IMR-90 (cell line): ENCODE measurements at regions not wholly inside any gene's neighbourhood (a gene's known extent, or its start where the extent isn't known, plus 50 kb on each side); places are given as distances from the start of the nearest gene placed in this dataset.

ENCODE experiments used
- ATAC-seq: fragments of 200-7000 bp; cut with Tn5 transposase; 2 replicates; pipeline ENCODE4 v1.9.1; 2020; ENCODE audit warnings: low read depth, mild to moderate bottlenecking, moderate library complexity
- BruUV-seq: library from RNA; stranded (reverse); fragments of 400-500 nt; replicated peaks from 2 replicates; lab custom pipeline; 2021; lab: Mats Ljungman, UMichigan
- CTCF ChIA-PET: fragments of 300-600 bp; formaldehyde crosslinking; extraction: SDS; loops from one replicate; lab custom pipeline; 2021; ENCODE audit warnings: antibody characterized with exemption; lab: Yijun Ruan, JAX
- POLR2A ChIA-PET: fragments of 300-600 bp; sonication (Branson Sonifier 250); formaldehyde crosslinking; loops from one replicate; lab custom pipeline; 2022; ENCODE audit warnings: antibody characterized with exemption; ENCODE audit not compliant: unreplicated experiment; lab: Charles Lee
- DNase-seq: peaks from one replicate; pipeline ENCODE4 v3.0.0; 2013
- H2AFZ ChIP-seq: replicated peaks from 2 replicates; pipeline ENCODE3; 2013; ENCODE audit warnings: low read length, mild to moderate bottlenecking; ENCODE audit not compliant: poor library complexity
- H2AK5ac ChIP-seq: 2 replicates; pipeline ENCODE4 v1.6.1; 2013; ENCODE audit warnings: low read depth, low read length, inconsistent platforms
- H2AK9ac ChIP-seq: replicated peaks from 2 replicates; pipeline ENCODE3; 2013; ENCODE audit warnings: mild to moderate bottlenecking, low read depth, low read length, moderate library complexity; ENCODE audit not compliant: poor library complexity
- H2BK120ac ChIP-seq: 2 replicates; pipeline ENCODE4 v1.6.1; 2013; ENCODE audit warnings: low read depth, low read length, inconsistent platforms
- H2BK15ac ChIP-seq: 3 replicates; pipeline ENCODE4 v1.6.1; 2013; ENCODE audit warnings: low read depth, low read length, inconsistent platforms
- H2BK20ac ChIP-seq: 2 replicates; pipeline ENCODE4 v1.6.1; 2013; ENCODE audit warnings: low read depth, mild to moderate bottlenecking, inconsistent platforms, low read length, moderate library complexity
- H2BK5ac ChIP-seq: 2 replicates; pipeline ENCODE4 v1.6.1; 2013; ENCODE audit warnings: mild to moderate bottlenecking, low read depth, low read length, inconsistent platforms; ENCODE audit not compliant: poor library complexity, severe bottlenecking
- H3K14ac ChIP-seq: replicated peaks from 2 replicates; pipeline ENCODE4 v1.6.1; 2013; ENCODE audit warnings: low read depth, low read length, inconsistent platforms
- H3K18ac ChIP-seq: 2 replicates; pipeline ENCODE4 v1.6.1; 2013; ENCODE audit warnings: low read depth, low read length, control low read depth
- H3K23ac ChIP-seq: 2 replicates; pipeline ENCODE4 v1.6.1; 2013; ENCODE audit warnings: low read depth, low read length, inconsistent platforms
- H3K27ac ChIP-seq: 2 replicates; pipeline ENCODE4 v1.5.1; 2013; ENCODE audit warnings: mild to moderate bottlenecking, control low read depth, low read length; ENCODE audit not compliant: insufficient read depth
- H3K27me3 ChIP-seq: 2 replicates; pipeline ENCODE4 v1.6.1; 2013; ENCODE audit warnings: low read length; ENCODE audit not compliant: control insufficient read depth, insufficient read depth
- H3K36me3 ChIP-seq: 2 replicates; pipeline ENCODE4 v1.6.1; 2013; ENCODE audit warnings: low read length, mixed read lengths; ENCODE audit not compliant: control insufficient read depth, insufficient read depth
- H3K4ac ChIP-seq: 2 replicates; pipeline ENCODE4 v1.6.1; 2013; ENCODE audit warnings: low read depth, low read length, inconsistent platforms
- H3K4me1 ChIP-seq: 2 replicates; pipeline ENCODE4 v1.6.1; 2013; ENCODE audit warnings: low read length, mixed read lengths; ENCODE audit not compliant: control insufficient read depth, insufficient read depth
- H3K4me2 ChIP-seq: 2 replicates; pipeline ENCODE4 v1.6.1; 2013; ENCODE audit warnings: low read depth, mild to moderate bottlenecking, control low read depth, low read length, moderate library complexity
- H3K4me3 ChIP-seq: 2 replicates; pipeline ENCODE4 v1.5.1; 2013; ENCODE audit warnings: low read depth, mild to moderate bottlenecking, control low read depth, low read length, moderate library complexity; ENCODE audit not compliant: insufficient read depth
- H3K56ac ChIP-seq: 2 replicates; pipeline ENCODE4 v1.6.1; 2013; ENCODE audit warnings: low read length, inconsistent platforms; ENCODE audit not compliant: insufficient read depth; ENCODE audit errors: extremely low read depth
- H3K79me1 ChIP-seq, 2 experiments: 2 replicates each; pipeline ENCODE4 v1.6.1; 2013; ENCODE audit warnings: low read length in 2 of 2, inconsistent platforms in 1 of 2, low read depth in 1 of 2
- H3K9ac ChIP-seq: 2 replicates; pipeline ENCODE4 v1.6.1; 2013; ENCODE audit warnings: low read depth, low read length, control low read depth
- H3K9me1 ChIP-seq: 2 replicates; pipeline ENCODE4 v1.6.1; 2013; ENCODE audit warnings: low read length, inconsistent platforms; ENCODE audit not compliant: insufficient read depth
- H3K9me3 ChIP-seq: 2 replicates; pipeline ENCODE4 v1.6.1; 2013; ENCODE audit warnings: low read length; ENCODE audit not compliant: control insufficient read depth, insufficient read depth
- H4K20me1 ChIP-seq: 2 replicates; pipeline ENCODE4 v1.6.1; 2013; ENCODE audit warnings: low read length, inconsistent platforms; ENCODE audit not compliant: insufficient read depth
- H4K5ac ChIP-seq: 2 replicates; pipeline ENCODE4 v1.6.1; 2013; ENCODE audit warnings: mild to moderate bottlenecking, low read depth, low read length, control low read depth
- H4K8ac ChIP-seq, 2 experiments: 2 replicates each; pipeline ENCODE4 v1.6.1; 2013; ENCODE audit warnings: low read depth in 2 of 2, low read length in 2 of 2, control low read depth in 1 of 2, inconsistent platforms in 1 of 2
- H4K91ac ChIP-seq: 2 replicates; pipeline ENCODE4 v1.6.1; 2013; ENCODE audit warnings: low read depth, low read length, inconsistent platforms; ENCODE audit not compliant: insufficient read depth
- BHLHE40 ChIP-seq: fragments of 150-350 bp; IDR thresholded peaks from 2 replicates; pipeline ENCODE4 v1.6.1; 2016; ENCODE audit warnings: mild to moderate bottlenecking, low read depth, low read length
- CEBPB ChIP-seq: IDR thresholded peaks from 2 replicates; pipeline ENCODE4 v1.6.1; 2012; ENCODE audit warnings: low read depth, low read length, improper control_type of control experiment
- CHD1 ChIP-seq: IDR thresholded peaks from 2 replicates; pipeline ENCODE4 v1.6.1; 2012; ENCODE audit warnings: low read depth, low read length, improper control_type of control experiment
- ELK1 ChIP-seq: fragments of 150-350 bp; IDR thresholded peaks from 2 replicates; pipeline ENCODE4 v1.6.1; 2016; ENCODE audit warnings: low read depth, mild to moderate bottlenecking, low read length, moderate library complexity, borderline replicate concordance
- FOS ChIP-seq: fragments of 150-350 bp; IDR thresholded peaks from 2 replicates; pipeline ENCODE4 v1.6.1; 2016; ENCODE audit warnings: low read depth, low read length
- MAFK ChIP-seq: IDR thresholded peaks from 2 replicates; pipeline ENCODE4 v1.6.1; 2012; ENCODE audit warnings: low read depth, low read length, improper control_type of control experiment
- NFE2L2 ChIP-seq: fragments of 150-350 bp; IDR thresholded peaks from 2 replicates; pipeline ENCODE4 v1.6.1; 2016; ENCODE audit warnings: low read depth, mild to moderate bottlenecking, low read length
- RAD21 ChIP-seq: IDR thresholded peaks from 2 replicates; pipeline ENCODE4 v1.6.1; 2012; ENCODE audit warnings: low read length, improper control_type of control experiment
- RCOR1 ChIP-seq: IDR thresholded peaks from 2 replicates; pipeline ENCODE4 v1.6.1; 2012; ENCODE audit warnings: mild to moderate bottlenecking, low read length, improper control_type of control experiment; ENCODE audit not compliant: insufficient replicate concordance
- RFX5 ChIP-seq: IDR thresholded peaks from 2 replicates; pipeline ENCODE4 v1.8.0; 2012; ENCODE audit warnings: low read depth, mild to moderate bottlenecking, low read length, moderate library complexity
- SMC3 ChIP-seq: fragments of 150-350 bp; IDR thresholded peaks from 2 replicates; pipeline ENCODE4 v1.6.1; 2016; ENCODE audit warnings: low read depth, mild to moderate bottlenecking, antibody characterized with exemption, low read length, moderate library complexity
- WGBS, 2 experiments: methylation state at CpG; one replicate each; pipeline versions ENCODE4 v1.1.5 to v1.1.7; 2013; ENCODE audit warnings: missing lambda C conversion rate in 2 of 2; ENCODE audit not compliant: insufficient read length in 1 of 2; ENCODE audit errors: extremely low coverage in 2 of 2; 5-methylcytosine and 5-hydroxymethylcytosine counted together
- dilution Hi-C: fragments of 300-500 bp; cut with HindIII; formaldehyde crosslinking; loops from one replicate; pipeline ENCODE4 v1.14.3; 2018; ENCODE audit warnings: low sequenced_read_pairs; ENCODE audit not compliant: unreplicated experiment
- in situ Hi-C: fragments of 300-500 bp; cut with MboI; formaldehyde crosslinking; loops from 3 replicates; pipeline ENCODE4 v1.14.3; 2019; ENCODE audit warnings: low sequenced_read_pairs, inconsistent platforms, mixed read lengths
- intact Hi-C: fragments of 100-400 bp; cut with micrococcal nuclease; formaldehyde crosslinking; loops from 2 replicates; pipeline ENCODE4 v1.10.0; 2022
- TF ChIP-seq, protein P1 (sequence below): conservative IDR thresholded peaks from 2 replicates; pipeline ENCODE4 v1.5.1; 2012; ENCODE audit warnings: mild to moderate bottlenecking, low read depth, low read length, improper control_type of control experiment

DNA sequence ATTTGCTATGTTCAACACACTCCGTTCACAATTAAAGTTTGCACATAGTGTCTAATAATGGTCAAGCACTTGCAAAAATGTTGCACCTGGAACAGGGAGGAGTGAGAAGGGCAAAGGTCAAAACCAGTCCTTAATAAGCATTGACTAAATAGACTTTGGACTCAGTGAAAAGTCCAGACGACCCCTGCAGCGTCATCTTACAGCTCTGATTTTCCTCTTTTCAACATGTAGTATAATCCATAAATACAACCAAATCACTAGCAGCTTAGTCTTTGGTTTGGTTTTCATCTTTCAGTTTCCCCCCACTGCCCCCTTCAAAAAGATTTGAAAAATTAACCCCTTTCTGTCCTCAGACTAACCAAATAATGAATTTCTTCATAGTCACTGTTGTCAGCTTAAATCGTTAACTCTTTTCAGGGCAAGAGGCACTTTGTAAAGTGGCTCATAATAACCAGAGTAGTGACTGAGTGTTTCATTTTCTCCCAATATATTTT lies 290.3 kb downstream of the PTPRC start:
- Histone ChIP-seq H2AK5ac (no peak overlapping the region), H2BK20ac (no peak overlapping the region), H4K20me1 (peaks cover 14% of the 10 kb centered on the region; the same call in 1 of the 2 replicates), H3K4me1 (peaks cover 8% of the 10 kb centered on the region; the same call in 1 of the 2 replicates), H3K4me3 (no peak overlapping the region), H3K27ac (no peak overlapping the region), H3K56ac (no peak overlapping the region), H2BK5ac (no peak overlapping the region), H3K18ac (no peak overlapping the region; the same call in 1 of the 2 replicates), H3K4me2 (peak overlapping the region; percentile 47), H4K91ac (no peak overlapping the region), H2AFZ (no peak overlapping the region), H4K5ac (peak overlapping the region; percentile 39; the same call in 1 of the 2 replicates), H2BK120ac (no peak overlapping the region), H4K8ac (no peak overlapping the region; a peak in 1 of 4 replicates), H3K9me1 (peaks cover 2% of the 10 kb centered on the region; the same call in 1 of the 2 replicates), H3K4ac (no peak overlapping the region), H3K9ac (no peak overlapping the region), H3K79me1 (peaks cover 12 to 25% of the 10 kb centered on the region in 2 experiments; a peak in 3 of 4 replicates), H2AK9ac (no peak overlapping the region), H3K27me3 (no peaks in the 10 kb centered on the region), H2BK15ac (no peak overlapping the region), H3K23ac (peak overlapping the region; percentile 93), H3K9me3 (no peaks in the 10 kb centered on the region), H3K14ac (no peak overlapping the region), H3K36me3 (0 out of 2 replicates have a peak, but pooled peaks cover 2% of the 10 kb centered on the region)
- CTCF ChIA-PET, result interaction anchor here (0.6 to 1.2 kb wide), 2 partner anchors 184 to 628 kb away, joined by 3 read pairs; no protein-coding TSS in a partner anchor
- POLR2A ChIA-PET, result no interaction called here
- dilution Hi-C loops (no loop called here), intact Hi-C loops (no loop called here), in situ Hi-C loops (no loop called here)
- WGBS, 2 experiments, result no CpG with 5 or more reads among the region's 4 CpGs
- TF ChIP-seq SMC3 (no peak), ELK1 (no peak), RAD21 (no peak), RCOR1 (no peak), NFE2L2 (no peak), CEBPB (no peak), CHD1 (no peak), FOS (no peak), MAFK (no peak), RFX5 (no peak), BHLHE40 (no peak)
- TF ChIP-seq, protein P1, sequence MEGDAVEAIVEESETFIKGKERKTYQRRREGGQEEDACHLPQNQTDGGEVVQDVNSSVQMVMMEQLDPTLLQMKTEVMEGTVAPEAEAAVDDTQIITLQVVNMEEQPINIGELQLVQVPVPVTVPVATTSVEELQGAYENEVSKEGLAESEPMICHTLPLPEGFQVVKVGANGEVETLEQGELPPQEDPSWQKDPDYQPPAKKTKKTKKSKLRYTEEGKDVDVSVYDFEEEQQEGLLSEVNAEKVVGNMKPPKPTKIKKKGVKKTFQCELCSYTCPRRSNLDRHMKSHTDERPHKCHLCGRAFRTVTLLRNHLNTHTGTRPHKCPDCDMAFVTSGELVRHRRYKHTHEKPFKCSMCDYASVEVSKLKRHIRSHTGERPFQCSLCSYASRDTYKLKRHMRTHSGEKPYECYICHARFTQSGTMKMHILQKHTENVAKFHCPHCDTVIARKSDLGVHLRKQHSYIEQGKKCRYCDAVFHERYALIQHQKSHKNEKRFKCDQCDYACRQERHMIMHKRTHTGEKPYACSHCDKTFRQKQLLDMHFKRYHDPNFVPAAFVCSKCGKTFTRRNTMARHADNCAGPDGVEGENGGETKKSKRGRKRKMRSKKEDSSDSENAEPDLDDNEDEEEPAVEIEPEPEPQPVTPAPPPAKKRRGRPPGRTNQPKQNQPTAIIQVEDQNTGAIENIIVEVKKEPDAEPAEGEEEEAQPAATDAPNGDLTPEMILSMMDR, result no peak
- BruUV-seq, result no TSS peak
- ATAC-seq (no peak), DNase-seq (no peak)
